ENCODE measurements at regions not wholly inside any gene's neighbourhood (a gene's known extent, or its start where the extent isn't known, plus 50 kb on each side); places are given as distances from the start of the nearest gene placed in this dataset.

GRCh38 chrX:39802908-39803307 is 294.9 kb downstream of the BCOR start:
- TF ChIP-seq SIN3A (IDR thresholded peaks at IDR 0.05; ENCODE audit: borderline replicate concordance, low read depth, low read length) (no peak), CTCF (IDR thresholded peaks at IDR 0.05) (no peak), CHD2 (IDR thresholded peaks at IDR 0.05; ENCODE audit: low read length, partially characterized antibody) (no peak), RCOR1 (IDR thresholded peaks at IDR 0.05; ENCODE audit: low read length) (no peak), NFIC (IDR thresholded peaks at IDR 0.05; ENCODE audit: borderline replicate concordance) (no peak), MAX (IDR thresholded peaks at IDR 0.05; ENCODE audit: low read depth) (no peak), EP300 (IDR thresholded peaks at IDR 0.05; ENCODE audit: borderline replicate concordance in 1 of 2, low read depth in 1 of 2, low read length in 1 of 2) (no peak), TCF12 (IDR thresholded peaks at IDR 0.05) (no peak), EZH2phosphoT487 (IDR thresholded peaks at IDR 0.05; ENCODE audit: borderline replicate concordance, low read depth) (no peak), RXRA (IDR thresholded peaks at IDR 0.05; ENCODE audit: borderline replicate concordance, low read depth) (no peak), REST (IDR thresholded peaks at IDR 0.05; ENCODE audit: low read depth, low read length) (no peak), POLR2AphosphoS5 (IDR thresholded peaks at IDR 0.05; ENCODE audit: low read depth, low read length) (no peak), TAF1 (IDR thresholded peaks at IDR 0.05; ENCODE audit: borderline replicate concordance, low read depth, low read length) (no peak), SMC3 (IDR thresholded peaks at IDR 0.05; ENCODE audit: low read depth, low read length) (no peak)
